AML-193 (cell line): ENCODE measurements at regions not wholly inside any gene's neighbourhood (a gene's known extent, or its start where the extent isn't known, plus 50 kb on each side); places are given as distances from the start of the nearest gene placed in this dataset.

ENCODE experiments used
- DNase-seq, 2 experiments: peaks; one replicate each; lab custom pipeline; 2025; lab: John Stamatoyannopoulos, UW

GRCh38 chr9:1962588-1963106, 52.5 kb upstream of the SMARCA2 start:
- no peak for DNase-seq

DNA sequence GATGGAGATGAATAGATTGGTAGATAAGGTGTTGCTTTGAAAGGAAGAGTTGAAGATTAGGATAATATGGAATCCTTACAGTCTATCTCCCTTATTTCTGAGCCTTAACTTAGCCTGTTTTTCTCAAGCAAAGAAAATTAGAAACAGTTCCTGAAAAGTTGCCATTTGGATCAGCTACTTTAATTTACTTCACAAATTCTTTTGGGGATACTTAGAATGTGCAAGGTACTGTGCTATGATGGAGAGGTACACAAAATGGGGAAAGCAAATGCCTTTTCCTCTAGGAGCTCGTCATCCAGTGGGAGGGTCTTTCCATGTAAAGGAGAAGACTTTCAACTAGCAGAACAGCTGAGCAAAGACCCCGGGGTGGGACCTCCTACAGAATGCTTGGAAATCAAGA, 51.1 kb upstream of the SMARCA2 start:
- no peak for DNase-seq
